GM12892 (cell line): ENCODE measurements at regions not wholly inside any gene's neighbourhood (a gene's known extent, or its start where the extent isn't known, plus 50 kb on each side); places are given as distances from the start of the nearest gene placed in this dataset.

Experiments used
- POLR2A ChIP-seq: IDR thresholded peaks from 2 replicates; pipeline ENCODE4 v1.6.1; 2011; ENCODE audit warnings: low read depth, low read length, control low read depth
- POLR2AphosphoS5 ChIP-seq: IDR thresholded peaks from 2 replicates; pipeline ENCODE4 v1.6.1; 2011; ENCODE audit warnings: low read depth, low read length, control low read depth
- TAF1 ChIP-seq: IDR thresholded peaks from 2 replicates; pipeline ENCODE4 v1.6.1; 2011; ENCODE audit warnings: low read depth, mild to moderate bottlenecking, control low read depth, low read length, borderline replicate concordance

GRCh38 chr12:34356233-34356987, 334.1 kb downstream of the ALG10 start:
- no peak for TF ChIP-seq POLR2A
- TF ChIP-seq POLR2AphosphoS5: no peak
- no peak for TF ChIP-seq TAF1
